Mesenchymal stem cell (in vitro differentiated cells and primary cell): ENCODE measurements at regions not wholly inside any gene's neighbourhood (a gene's known extent, or its start where the extent isn't known, plus 50 kb on each side); places are given as distances from the start of the nearest gene placed in this dataset.
"Not testable (repeated sequence)": the region's sequence is repeated elsewhere in the genome, so short reads cannot be mapped to it uniquely, and the experiment has no call there.

ENCODE experiments used
- DNase-seq: peaks from one replicate; pipeline ENCODE4 v3.0.0-alpha.2; 2013
- H2AFZ ChIP-seq: one replicate; pipeline ENCODE4 v1.6.1; 2013; ENCODE audit warnings: low read depth, mild to moderate bottlenecking, control low read depth, inconsistent platforms, low read length, moderate library complexity
- H2AK5ac ChIP-seq: 2 replicates; pipeline ENCODE4 v1.6.1; 2013; ENCODE audit warnings: low read length, moderate library complexity, mild to moderate bottlenecking, inconsistent platforms; ENCODE audit not compliant: severe bottlenecking
- H2BK120ac ChIP-seq: one replicate; pipeline ENCODE4 v1.6.1; 2013; ENCODE audit warnings: low read depth, mild to moderate bottlenecking, inconsistent platforms, low read length, moderate library complexity
- H2BK12ac ChIP-seq, 2 experiments: one replicate each; pipeline ENCODE4 v1.6.1; 2013; ENCODE audit warnings: inconsistent platforms in 2 of 2, low read length in 2 of 2, mild to moderate bottlenecking in 2 of 2, moderate library complexity in 2 of 2, control low read depth in 1 of 2
- H2BK15ac ChIP-seq: one replicate; pipeline ENCODE4 v1.6.1; 2013; ENCODE audit warnings: mild to moderate bottlenecking, low read depth, inconsistent platforms; ENCODE audit not compliant: poor library complexity, severe bottlenecking
- H2BK5ac ChIP-seq: 2 replicates; pipeline ENCODE4 v1.6.1; 2013; ENCODE audit warnings: low read depth, mild to moderate bottlenecking, low read length, control low read depth, inconsistent platforms; ENCODE audit not compliant: poor library complexity, severe bottlenecking
- H3K14ac ChIP-seq, 2 experiments: one replicate each; pipeline ENCODE4 v1.6.1; 2013; ENCODE audit warnings: inconsistent platforms in 2 of 2, low read length in 2 of 2, control low read depth in 1 of 2, mild to moderate bottlenecking in 1 of 2, moderate library complexity in 1 of 2
- H3K18ac ChIP-seq, 2 experiments: one replicate each; pipeline ENCODE4 v1.6.1; 2013; ENCODE audit warnings: inconsistent platforms in 2 of 2, low read length in 2 of 2, control low read depth in 1 of 2, low read depth in 1 of 2, mild to moderate bottlenecking in 1 of 2
- H3K23ac ChIP-seq, 2 experiments: one replicate each; pipeline ENCODE4 v1.6.1; 2013; ENCODE audit warnings: inconsistent platforms in 2 of 2, low read length in 2 of 2, mild to moderate bottlenecking in 2 of 2, moderate library complexity in 2 of 2, control low read depth in 1 of 2
- H3K27ac ChIP-seq: 2 replicates; pipeline ENCODE4 v1.5.1; 2013; ENCODE audit warnings: mild to moderate bottlenecking, moderate library complexity, low read length, control low read depth, inconsistent platforms; ENCODE audit not compliant: poor library complexity, severe bottlenecking
- H3K27me3 ChIP-seq, 2 experiments: 2 replicates each; pipeline versions ENCODE4 v1.6.1 to v1.7.0; 2013; ENCODE audit warnings: low read length in 2 of 2, mild to moderate bottlenecking in 2 of 2, moderate library complexity in 2 of 2, control low read depth in 1 of 2, inconsistent platforms in 1 of 2; ENCODE audit not compliant: control insufficient read depth in 1 of 2, insufficient read depth in 1 of 2
- H3K36me3 ChIP-seq, 2 experiments: 2 replicates each; pipeline versions ENCODE4 v1.6.1 to v1.7.0; 2013; ENCODE audit warnings: low read length in 2 of 2, control low read depth in 1 of 2, inconsistent platforms in 1 of 2, low read depth in 1 of 2, mild to moderate bottlenecking in 1 of 2; ENCODE audit not compliant: insufficient read depth in 2 of 2, control insufficient read depth in 1 of 2
- H3K4ac ChIP-seq, 2 experiments: one replicate each; pipeline ENCODE4 v1.6.1; 2013; ENCODE audit warnings: inconsistent platforms in 2 of 2, low read length in 2 of 2, mild to moderate bottlenecking in 2 of 2, moderate library complexity in 2 of 2, control low read depth in 1 of 2, low read depth in 1 of 2
- H3K4me1 ChIP-seq: 2 replicates; pipeline ENCODE4 v1.6.1; 2013; ENCODE audit warnings: low read depth, low read length, control low read depth; ENCODE audit not compliant: control insufficient read depth, insufficient read depth
- H3K4me2 ChIP-seq: 2 replicates; pipeline ENCODE4 v1.6.1; 2013; ENCODE audit warnings: low read length, mild to moderate bottlenecking, inconsistent platforms; ENCODE audit not compliant: poor library complexity, severe bottlenecking
- H3K4me3 ChIP-seq, 2 experiments: 2 replicates each; pipeline versions ENCODE4 v1.5.1 to v1.7.0; 2013; ENCODE audit warnings: low read length in 2 of 2, mild to moderate bottlenecking in 2 of 2, control low read depth in 1 of 2, low read depth in 1 of 2; ENCODE audit not compliant: insufficient read depth in 1 of 2
- H3K79me1 ChIP-seq: replicated peaks from 2 replicates; pipeline ENCODE4 v1.6.1; 2013; ENCODE audit warnings: mild to moderate bottlenecking, control low read depth, low read length, inconsistent platforms; ENCODE audit not compliant: poor library complexity, severe bottlenecking
- H3K9ac ChIP-seq: 2 replicates; pipeline ENCODE4 v1.7.0; 2013; ENCODE audit warnings: mild to moderate bottlenecking, low read length, moderate library complexity
- H3K9me3 ChIP-seq: 2 replicates; pipeline ENCODE4 v1.7.0; 2013; ENCODE audit warnings: mild to moderate bottlenecking, low read length; ENCODE audit not compliant: control insufficient read depth
- H4K8ac ChIP-seq: one replicate; pipeline ENCODE4 v1.6.1; 2013; ENCODE audit warnings: inconsistent platforms, mild to moderate bottlenecking, low read length, moderate library complexity
- H4K91ac ChIP-seq: one replicate; pipeline ENCODE4 v1.6.1; 2013; ENCODE audit warnings: mild to moderate bottlenecking, low read length, inconsistent platforms
- WGBS: methylation state at CpG from one replicate; pipeline ENCODE4 v1.1.7; 2013; ENCODE audit warnings: mixed read lengths; 5-methylcytosine and 5-hydroxymethylcytosine counted together

GRCh38 chr14:105588236-105588860, 62.0 kb downstream of the TMEM121 start:
- Histone ChIP-seq H2AFZ (no peak overlapping the region), H3K9me3 (no peaks in the 10 kb centered on the region), H4K8ac (no peak overlapping the region), H3K4me2 (no peak overlapping the region), H3K14ac (no peak overlapping the region), H2BK12ac (no peak overlapping the region), H3K27ac (no peak overlapping the region), H3K79me1 (no peaks in the 10 kb centered on the region), H3K18ac (no peak overlapping the region), H2AK5ac (no peak overlapping the region), H3K4ac (no peak overlapping the region), H3K9ac (no peak overlapping the region), H2BK120ac (no peak overlapping the region), H2BK5ac (no peak overlapping the region), H3K23ac (no peak overlapping the region), H4K91ac (no peak overlapping the region), H3K4me1 (no peaks in the 10 kb centered on the region), H2BK15ac (no peak overlapping the region), H3K4me3 (no peak overlapping the region), H3K27me3 (no peaks in the 10 kb centered on the region), H3K36me3 (no peaks in the 10 kb centered on the region)
- DNase-seq: no peak
- WGBS: 90% methylated on average over 15 of the region's 15 CpGs

GRCh38 chr14:105589161-105589925, 63.0 kb downstream of the TMEM121 start:
- 59% methylated on average over 2 of the region's 2 CpGs for WGBS
- no peak for DNase-seq
- no peak overlapping the region for H2AK5ac ChIP-seq
- H3K18ac ChIP-seq: no peak overlapping the region
- peak overlapping the region in 1 of 2 experiments; percentile 14 for H3K4me3 ChIP-seq
- H3K23ac ChIP-seq: no peak overlapping the region
- no peak overlapping the region for H3K4ac ChIP-seq
- H3K36me3 ChIP-seq: no peaks in the 10 kb centered on the region
- H3K27ac ChIP-seq: no peak overlapping the region
- H3K79me1 ChIP-seq: no peaks in the 10 kb centered on the region
- no peaks in the 10 kb centered on the region for H3K27me3 ChIP-seq
- no peak overlapping the region for H2BK5ac ChIP-seq
- no peak overlapping the region for H2BK15ac ChIP-seq
- H3K4me1 ChIP-seq: no peaks in the 10 kb centered on the region
- no peak overlapping the region for H4K8ac ChIP-seq
- no peak overlapping the region for H3K4me2 ChIP-seq
- H2BK120ac ChIP-seq: no peak overlapping the region
- no peak overlapping the region for H2AFZ ChIP-seq
- no peak overlapping the region for H4K91ac ChIP-seq
- no peak overlapping the region for H2BK12ac ChIP-seq
- no peaks in the 10 kb centered on the region for H3K9me3 ChIP-seq
- H3K9ac ChIP-seq: no peak overlapping the region
- H3K14ac ChIP-seq: no peak overlapping the region

GRCh38 chr14:105589926-105590185, 63.5 kb downstream of the TMEM121 start:
- not testable (repeated sequence) for H2BK12ac ChIP-seq, H3K9ac ChIP-seq, H3K79me1 ChIP-seq, H2AFZ ChIP-seq, H2AK5ac ChIP-seq, H2BK15ac ChIP-seq, H2BK5ac ChIP-seq, H3K27ac ChIP-seq, H4K8ac ChIP-seq, H3K36me3 ChIP-seq, H3K27me3 ChIP-seq, H3K4me1 ChIP-seq, H3K23ac ChIP-seq, DNase-seq, H3K9me3 ChIP-seq, H3K4me2 ChIP-seq, H3K4ac ChIP-seq, H4K91ac ChIP-seq, H3K18ac ChIP-seq, H2BK120ac ChIP-seq, H3K14ac ChIP-seq
- H3K4me3 ChIP-seq: peak overlapping the region in 1 of 2 experiments; percentile 14
- WGBS: 57% methylated on average over 4 of the region's 4 CpGs

DNA sequence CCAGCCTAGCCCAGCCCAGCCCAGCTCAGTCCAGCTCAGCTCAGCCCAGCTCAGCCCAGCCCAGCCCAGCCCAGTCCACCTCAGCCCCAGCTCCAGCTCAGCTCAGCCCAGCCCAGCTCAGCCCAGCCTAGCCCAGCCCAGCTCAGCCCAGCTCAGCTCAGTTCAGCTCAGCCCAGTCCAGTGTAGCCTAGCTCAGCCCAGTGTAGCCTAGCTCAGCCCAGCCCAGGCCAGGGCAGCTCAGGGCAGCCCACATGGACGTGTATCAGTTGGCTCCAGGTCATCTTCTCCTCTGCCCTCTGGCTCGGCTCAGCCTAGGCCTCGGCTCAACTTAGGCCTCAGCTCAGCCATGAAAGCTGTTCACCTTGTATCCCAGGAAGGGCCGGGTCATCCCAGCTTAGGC, 64.7 kb downstream of the TMEM121 start:
- no peak overlapping the region for H2BK12ac ChIP-seq
- H3K18ac ChIP-seq: no peak overlapping the region
- no peak overlapping the region for H3K23ac ChIP-seq
- no peaks in the 10 kb centered on the region for H3K36me3 ChIP-seq
- no peak overlapping the region for H4K8ac ChIP-seq
- H3K4me3 ChIP-seq: no peak overlapping the region
- H2BK120ac ChIP-seq: no peak overlapping the region
- H3K4ac ChIP-seq: no peak overlapping the region
- no peak overlapping the region for H2BK15ac ChIP-seq
- H3K4me2 ChIP-seq: no peak overlapping the region
- no peak overlapping the region for H3K9ac ChIP-seq
- H2AFZ ChIP-seq: no peak overlapping the region
- H3K4me1 ChIP-seq: no peaks in the 10 kb centered on the region
- H3K27me3 ChIP-seq: no peaks in the 10 kb centered on the region
- DNase-seq: no peak
- 77% methylated on average over 4 of the region's 4 CpGs for WGBS
- no peak overlapping the region for H3K27ac ChIP-seq
- no peak overlapping the region for H2BK5ac ChIP-seq
- no peak overlapping the region for H3K14ac ChIP-seq
- H2AK5ac ChIP-seq: no peak overlapping the region
- no peaks in the 10 kb centered on the region for H3K79me1 ChIP-seq
- no peaks in the 10 kb centered on the region for H3K9me3 ChIP-seq
- no peak overlapping the region for H4K91ac ChIP-seq
